Nucleus accumbens (tissue), 56 donors: ENCODE measurements at regions not wholly inside any gene's neighbourhood (a gene's known extent, or its start where the extent isn't known, plus 50 kb on each side); places are given as distances from the start of the nearest gene placed in this dataset.

Source experiments
- DNase-seq, 56 donors: peaks; one replicate each; lab custom pipeline; 2025; lab: John Stamatoyannopoulos, UW

- no peak for DNase-seq
Observed at GRCh38 chr1:208535511-208535910, 291.3 kb upstream of the PLXNA2 start.

DNA sequence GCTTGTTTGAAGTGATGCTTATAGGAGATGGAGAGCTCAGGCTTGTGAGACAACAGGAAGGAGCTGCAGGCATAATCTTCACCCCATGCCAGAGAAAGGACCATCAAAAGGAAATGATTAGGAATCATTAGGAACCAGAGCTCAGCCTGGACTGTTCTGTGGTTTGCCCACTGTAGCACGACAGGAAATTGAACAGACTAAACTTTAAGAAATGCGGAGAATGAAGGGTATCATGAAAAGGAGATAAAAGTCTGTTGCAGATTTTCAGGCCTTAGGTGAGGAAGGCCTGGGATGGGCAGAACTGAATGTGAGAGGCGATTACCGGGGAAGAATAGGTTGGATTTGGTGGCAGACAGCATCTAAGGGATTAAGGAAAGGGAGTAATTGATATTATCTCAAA, 292.0 kb upstream of the PLXNA2 start:
- DNase-seq: no peak

GRCh38 chr1:208537198-208537597, 293.0 kb upstream of the PLXNA2 start:
- DNase-seq: no peak

- DNase-seq: peak in 4 of 56 donors; percentile 20 to 29 (median 26)
Observed at GRCh38 chr1:208538078-208538477, 293.9 kb upstream of the PLXNA2 start.

GRCh38 chr1:208538587-208538986, 294.4 kb upstream of the PLXNA2 start:
- no peak for DNase-seq

GRCh38 chr1:208540724-208541123, 296.5 kb upstream of the PLXNA2 start:
- no peak for DNase-seq

GRCh38 chr1:208541225-208541855, 297.2 kb upstream of the PLXNA2 start:
- DNase-seq: no peak

- DNase-seq: no peak
Observed at GRCh38 chr1:208542309-208542708, 298.1 kb upstream of the PLXNA2 start.

GRCh38 chr1:208544053-208544452, 299.9 kb upstream of the PLXNA2 start:
- DNase-seq: no peak

GRCh38 chr1:208544794-208545193, 300.6 kb upstream of the PLXNA2 start:
- no peak for DNase-seq

DNA sequence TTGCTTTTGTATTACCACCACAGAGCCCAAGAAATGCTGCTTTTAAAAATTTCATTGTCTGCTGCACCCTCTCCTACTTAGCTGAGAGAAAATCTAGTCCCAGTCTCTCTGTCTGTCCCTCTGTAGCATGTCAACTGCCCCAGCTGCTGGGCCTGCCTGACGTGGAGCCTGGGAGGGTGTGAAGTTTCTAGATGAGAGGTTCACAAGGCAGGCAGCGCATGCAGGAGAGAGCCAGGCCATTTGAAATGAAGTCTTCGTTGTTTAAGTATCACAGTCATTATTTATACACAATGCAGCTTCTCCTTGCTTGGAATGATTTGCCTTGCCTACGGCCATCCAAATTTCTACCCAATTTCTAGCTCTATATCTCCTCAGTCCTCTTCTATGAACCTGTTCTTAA, 306.8 kb upstream of the PLXNA2 start:
- no peak for DNase-seq

GRCh38 chr1:208551633-208552320, 307.6 kb upstream of the PLXNA2 start:
- no peak for DNase-seq

GRCh38 chr1:208552928-208553327, 308.7 kb upstream of the PLXNA2 start:
- DNase-seq: no peak

DNA sequence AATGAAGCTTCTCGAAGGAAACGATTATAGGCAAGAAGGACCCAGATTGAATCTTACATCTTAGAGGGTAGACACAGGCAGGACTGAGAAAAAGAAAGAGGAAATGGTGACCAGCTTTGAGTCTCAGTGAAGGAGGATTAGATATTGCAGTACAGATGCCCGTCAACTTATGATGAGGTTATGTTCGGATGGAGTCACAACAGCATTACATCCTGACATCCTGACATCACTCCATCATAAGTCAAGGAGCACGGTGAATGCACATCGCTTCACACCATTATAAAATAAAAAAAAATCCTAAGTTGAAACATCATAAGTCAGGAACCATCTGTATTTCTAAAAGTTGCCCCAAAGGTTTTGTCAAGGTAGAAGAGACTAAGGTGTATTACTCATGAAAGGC, 312.3 kb upstream of the PLXNA2 start:
- no peak for DNase-seq

DNA sequence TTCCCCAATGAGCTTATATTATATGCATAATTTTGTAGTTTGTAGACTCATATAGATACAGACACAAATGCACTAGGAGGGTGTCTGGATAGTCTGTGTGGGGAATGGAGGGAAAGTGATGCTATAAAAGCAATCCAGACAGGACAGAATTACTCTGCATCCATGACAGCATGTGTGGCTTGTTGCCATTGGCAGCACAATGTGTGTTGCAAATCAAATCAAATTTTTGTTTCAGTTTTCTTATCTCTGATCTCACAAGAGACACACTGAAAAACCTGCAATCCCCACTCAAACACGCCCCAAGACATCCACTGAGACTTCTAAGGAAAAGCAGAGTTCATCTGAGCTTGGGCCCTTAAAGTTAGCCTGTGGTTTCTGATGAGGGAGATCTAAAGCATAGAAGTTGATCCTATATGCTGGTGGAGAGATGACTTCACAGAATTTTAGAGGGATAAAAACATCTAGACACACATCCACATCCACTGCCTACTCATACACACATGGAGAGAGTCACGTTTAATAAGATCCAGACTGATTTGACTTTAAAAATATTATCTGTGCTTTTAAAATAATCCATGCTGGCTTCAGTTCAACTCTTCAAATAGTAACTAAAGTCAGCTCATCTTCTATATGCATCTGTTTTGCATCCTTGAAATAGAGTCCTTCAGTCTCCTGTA, 313.0 kb upstream of the PLXNA2 start:
- no peak for DNase-seq

DNA sequence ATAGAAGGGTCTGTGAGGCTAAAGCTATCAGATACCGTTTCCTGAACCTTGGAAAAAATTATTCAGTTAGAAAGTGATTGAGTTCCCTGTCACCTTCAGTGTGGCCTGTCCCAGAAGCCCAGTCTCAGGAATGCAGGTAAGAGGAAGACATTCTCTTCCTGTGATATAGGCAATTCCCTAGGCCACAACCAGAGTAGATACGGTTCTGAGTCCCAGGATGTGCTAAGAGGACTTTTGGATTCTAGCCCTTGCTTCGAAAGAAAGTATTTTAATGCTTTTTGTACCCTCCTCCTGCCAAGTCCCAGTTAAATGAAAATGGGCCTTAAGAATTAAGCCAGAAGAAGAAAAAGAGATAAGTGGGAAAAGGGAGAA, 313.5 kb upstream of the PLXNA2 start:
- no peak for DNase-seq

DNA sequence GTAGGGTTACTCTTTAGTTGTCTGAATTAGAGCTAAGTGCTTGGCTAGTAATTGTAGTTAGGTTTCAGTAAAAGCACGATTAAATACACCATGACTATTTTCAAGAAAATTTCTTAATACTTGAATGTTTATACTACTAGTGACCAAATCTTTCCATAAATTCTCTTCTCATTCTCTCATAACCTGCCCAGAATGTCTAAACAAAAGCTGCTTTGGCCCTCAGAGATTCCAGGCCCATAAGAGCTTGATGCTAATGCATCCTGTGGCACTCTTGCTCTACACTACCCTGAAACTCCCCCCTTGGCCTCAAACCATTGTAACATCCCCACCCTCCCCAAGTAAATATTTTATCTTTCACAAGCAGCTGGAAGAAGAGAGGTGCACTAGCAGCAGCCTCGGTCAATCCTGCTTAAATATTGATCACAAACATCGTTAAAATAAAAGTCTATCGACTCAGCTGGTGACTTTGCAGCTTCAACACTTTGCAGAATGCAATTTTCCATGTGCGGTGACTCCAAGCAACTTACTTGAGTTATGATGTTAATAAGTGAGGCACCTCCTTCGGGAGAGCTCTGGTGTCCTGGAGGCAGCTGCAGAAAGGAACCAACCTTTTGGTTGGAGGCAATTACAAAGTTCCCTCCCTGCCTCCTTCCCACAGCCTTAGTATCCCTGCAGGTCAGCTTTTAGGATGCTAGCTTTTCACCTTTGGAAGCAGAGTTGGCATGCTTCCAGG, 315.6 kb upstream of the PLXNA2 start:
- no peak for DNase-seq

- DNase-seq: no peak
Observed at GRCh38 chr1:208562151-208562960, 318.2 kb upstream of the PLXNA2 start.

DNA sequence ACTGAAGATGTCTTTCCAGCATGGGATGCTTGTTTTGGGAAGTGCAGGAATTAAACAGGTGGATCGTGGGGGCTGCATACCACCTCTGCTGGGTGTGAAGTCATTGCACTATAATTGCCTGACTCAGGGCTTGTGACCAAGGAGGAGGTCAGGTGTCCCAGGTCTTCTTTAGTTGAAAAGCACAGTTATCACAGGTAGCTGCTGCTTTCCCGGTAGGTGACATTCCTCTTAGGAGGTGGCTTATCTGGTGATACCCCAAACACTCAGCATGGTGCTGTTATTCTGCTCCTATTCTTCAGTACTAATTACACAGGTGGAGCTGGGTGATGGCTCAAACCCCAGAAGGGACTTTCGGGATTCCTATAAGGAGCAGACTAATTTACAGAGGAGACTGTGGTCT, 320.3 kb upstream of the PLXNA2 start:
- no peak for DNase-seq

DNA sequence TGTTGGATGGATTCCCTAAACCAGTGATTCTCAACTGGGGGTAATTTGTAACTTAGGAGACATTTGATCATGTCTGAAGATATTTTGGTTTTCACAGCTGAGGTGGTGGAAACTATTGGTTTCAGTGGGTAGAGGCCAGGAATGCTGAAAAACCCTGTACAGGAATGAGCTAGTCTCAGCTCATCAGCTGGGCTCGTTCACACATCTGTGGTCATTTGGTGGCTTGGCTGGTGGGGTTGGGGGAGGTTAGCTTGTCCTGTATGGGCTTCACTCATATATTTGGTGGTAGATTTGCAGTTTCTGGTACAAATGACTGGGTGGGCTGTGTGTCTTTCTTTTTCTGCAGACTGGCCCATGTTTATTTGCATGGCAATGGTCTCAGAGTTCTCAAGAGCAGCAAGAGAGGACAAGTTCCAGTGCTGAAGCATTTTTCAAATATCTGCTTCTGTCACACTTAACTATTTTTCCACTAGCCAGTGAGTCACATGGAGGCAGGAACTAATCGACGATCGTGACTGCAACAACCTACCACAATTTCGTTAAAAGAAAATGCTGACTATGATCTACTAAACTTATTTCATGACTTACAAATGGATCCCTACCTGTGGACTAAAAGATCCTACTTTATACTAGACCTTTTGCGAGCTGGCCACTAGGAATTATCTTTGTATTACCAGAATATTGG, 321.7 kb upstream of the PLXNA2 start:
- DNase-seq: no peak
